ENCODE measurements at regions not wholly inside any gene's neighbourhood (a gene's known extent, or its start where the extent isn't known, plus 50 kb on each side); places are given as distances from the start of the nearest gene placed in this dataset.

DNA sequence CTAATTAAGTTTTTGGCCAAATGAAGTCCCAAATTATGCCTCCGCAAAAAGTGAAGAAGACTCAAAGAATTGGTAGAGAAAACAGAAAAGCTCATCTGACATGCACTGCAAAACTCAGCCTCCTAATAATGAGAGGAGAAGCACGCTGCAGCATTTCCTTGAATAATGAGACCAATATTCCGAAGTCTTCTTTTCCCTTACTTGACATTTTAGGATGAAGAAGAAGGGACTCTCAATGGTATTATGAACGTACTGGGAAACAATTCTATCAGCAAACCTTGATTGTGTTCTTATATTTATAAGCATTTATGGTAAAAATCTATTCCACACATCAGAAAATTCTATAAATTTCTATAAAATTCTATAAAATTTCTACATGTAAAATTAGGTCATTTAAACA is 733.9 kb upstream of the ACVR2A start:
- no peak for DNase-seq (ENCODE audit: low read depth)

DNA sequence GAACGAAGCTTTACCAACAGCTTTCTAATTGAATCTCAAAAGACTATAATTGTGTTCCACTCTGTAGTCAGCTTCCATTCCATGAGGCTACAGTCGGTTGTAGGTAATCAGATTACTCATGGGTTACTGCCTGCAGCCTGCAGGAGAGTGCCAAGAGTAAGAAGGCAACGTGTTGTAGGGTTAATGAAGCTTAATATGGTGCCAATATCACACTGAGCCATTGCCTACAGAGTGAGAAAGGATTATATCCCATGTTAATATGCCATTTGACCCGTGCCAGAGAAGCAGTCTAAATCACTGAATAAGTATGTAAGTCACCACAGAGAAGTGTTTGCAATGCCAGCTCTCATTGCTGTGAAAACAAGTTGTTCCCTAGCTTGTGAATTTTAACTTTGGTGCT is 734.5 kb upstream of the ACVR2A start:
- DNase-seq (ENCODE audit: low read depth), result no peak

DNA sequence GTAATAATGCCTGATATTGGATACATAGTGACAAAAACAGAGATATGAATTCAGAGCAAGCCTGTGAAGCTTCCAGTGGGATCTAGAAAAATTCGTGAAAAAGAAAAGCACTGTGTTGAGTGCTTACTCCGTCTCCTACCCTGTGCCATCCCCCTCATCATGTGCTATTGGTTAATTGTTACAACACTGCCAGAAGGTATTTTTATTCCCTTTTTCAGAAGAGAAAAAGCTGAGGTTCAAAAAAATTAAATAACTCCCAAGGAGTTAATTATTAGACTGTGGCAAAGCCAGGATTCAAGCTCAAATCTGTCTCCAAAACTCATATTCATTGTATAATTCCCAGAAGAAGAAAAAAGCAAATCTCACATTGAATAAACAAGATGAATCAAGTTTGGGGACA is 735.5 kb upstream of the ACVR2A start:
- DNase-seq (ENCODE audit: low read depth), result no peak

DNA sequence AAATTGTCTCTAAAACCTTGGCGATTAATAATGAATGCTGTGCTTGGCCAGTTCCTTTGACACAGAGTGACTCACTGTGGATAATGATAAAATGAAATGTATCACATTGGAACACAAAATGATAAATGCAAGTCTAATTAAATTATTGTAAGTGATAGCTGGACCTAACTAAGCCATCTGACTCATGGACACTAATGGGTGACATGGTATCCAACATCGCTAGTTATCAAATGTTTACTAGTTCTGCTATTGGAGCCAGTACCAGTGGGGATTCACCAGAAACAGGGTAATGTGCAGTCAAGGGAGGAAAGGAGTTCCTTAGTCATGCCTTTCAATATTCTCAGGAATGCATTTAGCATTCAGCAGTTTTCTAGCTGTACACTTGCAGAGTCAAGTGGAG is 736.3 kb upstream of the ACVR2A start:
- DNase-seq (ENCODE audit: low read depth), result no peak

DNA sequence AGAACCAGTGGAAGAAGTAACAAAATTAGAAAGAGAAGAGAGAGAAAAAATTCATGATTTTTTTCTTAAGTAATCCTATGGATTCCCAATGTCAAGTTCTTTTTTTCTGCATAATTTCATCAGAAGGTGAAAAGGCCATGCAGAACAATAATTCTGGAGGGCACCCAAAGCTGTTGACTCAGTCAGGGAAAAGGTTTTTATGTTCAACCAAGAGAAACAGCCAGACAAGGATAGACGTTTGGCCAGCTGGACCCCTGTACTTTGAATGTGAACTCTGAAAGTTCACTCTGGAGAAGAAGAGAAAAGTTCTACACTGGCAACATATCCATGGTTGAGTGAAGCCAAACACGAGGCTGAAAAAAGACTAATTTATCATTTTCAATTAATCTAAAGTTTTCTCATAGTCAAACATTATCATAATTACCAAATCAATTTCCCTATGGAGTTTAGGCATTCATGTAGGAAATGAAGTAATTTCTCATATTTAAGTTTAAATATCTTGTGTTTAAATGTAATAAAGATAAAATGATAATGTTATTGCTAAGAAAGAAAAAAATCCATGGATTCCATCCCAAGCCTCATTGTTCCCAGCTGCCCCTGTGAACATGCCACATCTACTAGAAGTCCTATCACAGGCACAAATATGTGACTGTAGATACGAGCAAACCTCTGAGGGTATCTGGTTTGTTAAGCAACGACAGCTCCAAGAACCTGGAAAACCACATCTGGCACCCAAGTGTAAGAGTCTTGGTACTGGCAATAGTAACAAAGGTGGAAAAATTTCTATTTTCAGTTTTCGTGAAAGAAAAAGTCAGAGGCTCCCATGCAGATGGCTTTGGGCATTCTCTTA is 742.7 kb upstream of the ACVR2A start:
- no peak for DNase-seq (ENCODE audit: low read depth)

DNA sequence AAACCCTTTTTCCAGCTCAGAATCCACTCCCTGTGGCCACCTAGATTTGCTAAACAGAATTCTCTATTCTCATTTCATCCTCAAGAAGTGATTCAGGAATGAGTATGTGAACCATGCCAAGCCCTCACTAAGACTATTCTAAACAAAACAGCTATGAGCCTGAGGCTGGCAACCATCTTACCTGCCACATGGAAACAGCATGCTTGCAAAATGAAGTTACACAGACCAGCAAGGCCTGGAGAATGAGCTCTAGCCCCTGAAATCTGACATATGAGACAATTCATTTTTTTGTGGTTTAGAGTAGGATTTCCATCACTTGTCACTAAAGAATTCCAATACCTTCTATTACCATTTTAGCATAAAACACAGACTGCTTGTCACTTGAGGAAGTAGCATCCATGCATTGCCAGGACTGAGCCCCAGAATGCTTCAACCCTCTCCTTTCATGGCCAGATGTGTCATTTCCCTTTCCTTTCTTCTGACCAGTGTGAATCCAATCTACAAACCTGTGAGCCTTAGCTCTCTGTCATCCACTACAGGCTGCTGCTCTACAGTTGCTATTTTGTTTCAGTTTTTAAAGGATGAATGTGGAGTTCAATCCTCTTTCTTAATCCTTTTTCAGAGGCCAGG is 744.3 kb upstream of the ACVR2A start:
- DNase-seq (ENCODE audit: low read depth), result no peak

DNA sequence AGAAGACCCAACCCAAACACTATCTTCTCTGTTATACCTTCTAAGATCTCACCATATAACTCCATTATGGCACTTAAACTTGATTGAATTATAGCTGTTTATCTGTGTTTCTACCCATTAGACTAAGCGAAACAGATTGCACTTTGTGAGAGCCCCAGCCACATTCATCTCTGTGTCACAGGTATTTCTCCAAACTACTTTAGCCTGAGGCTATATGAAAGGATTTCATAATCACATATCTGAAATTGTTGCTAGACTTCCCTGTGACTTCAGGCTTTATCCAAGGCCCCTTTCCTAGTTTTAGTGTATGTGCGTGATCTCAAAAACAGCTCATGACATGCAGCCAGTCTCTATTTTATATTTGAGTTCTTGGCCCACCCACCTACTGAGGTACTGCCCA is 745.0 kb upstream of the ACVR2A start:
- DNase-seq (ENCODE audit: low read depth), result no peak

DNA sequence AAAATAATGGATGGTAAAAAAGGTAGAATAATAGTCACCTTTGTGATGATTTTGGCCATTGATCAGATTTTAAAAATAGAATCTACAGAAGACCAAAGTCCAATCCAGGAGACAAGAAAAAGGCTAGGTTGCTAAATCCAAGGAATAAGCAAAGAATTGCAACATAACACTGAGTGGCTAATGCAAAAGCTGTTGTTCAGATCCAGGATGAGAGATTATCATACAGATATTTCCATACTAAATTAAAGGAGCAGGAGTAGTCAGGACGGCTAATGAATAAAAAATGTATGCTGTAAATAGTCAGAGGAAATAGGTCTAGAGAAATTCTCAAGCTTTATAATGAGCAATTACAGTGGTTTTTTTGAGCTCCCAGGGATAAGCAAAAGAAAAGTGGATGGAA is 745.9 kb upstream of the ACVR2A start:
- DNase-seq (ENCODE audit: low read depth), result no peak

DNA sequence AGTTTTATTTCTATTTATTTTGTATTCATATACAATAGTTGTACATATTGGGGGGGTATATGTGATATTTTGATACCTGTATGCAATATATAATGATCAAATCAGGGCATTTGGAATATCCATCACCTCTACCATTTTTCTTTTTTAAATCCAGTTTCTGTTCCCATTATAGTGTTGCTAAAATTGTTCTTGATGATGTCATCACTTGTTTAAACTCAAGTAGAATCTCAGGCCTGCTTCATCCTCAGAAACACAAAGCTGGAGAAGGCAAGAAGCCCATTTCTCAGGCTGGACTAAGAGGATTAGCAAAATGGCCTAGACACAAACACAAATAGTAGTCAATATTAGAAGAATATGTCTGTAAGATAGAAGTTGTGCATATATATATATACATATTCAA is 747.1 kb upstream of the ACVR2A start:
- DNase-seq (ENCODE audit: low read depth), result no peak

DNA sequence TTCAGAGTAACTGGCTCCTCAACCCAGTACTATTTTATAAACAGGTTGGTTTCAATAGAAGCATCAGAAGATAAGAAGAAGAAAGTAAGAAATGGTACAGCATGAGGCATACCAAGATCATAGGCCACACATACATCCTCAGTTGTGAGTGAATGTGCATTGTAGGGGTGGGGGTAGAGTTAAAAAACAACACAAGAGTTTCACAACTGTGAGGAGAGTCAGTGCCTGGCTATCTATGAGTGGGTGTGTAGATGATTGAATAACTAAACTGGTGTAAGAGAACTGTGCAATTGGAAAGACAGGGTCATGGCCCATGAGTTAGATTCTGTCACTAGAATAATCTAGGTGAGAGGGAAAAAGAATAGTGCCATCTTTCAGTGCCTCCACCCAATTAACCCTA is 748.2 kb upstream of the ACVR2A start:
- no peak for DNase-seq (ENCODE audit: low read depth)

DNA sequence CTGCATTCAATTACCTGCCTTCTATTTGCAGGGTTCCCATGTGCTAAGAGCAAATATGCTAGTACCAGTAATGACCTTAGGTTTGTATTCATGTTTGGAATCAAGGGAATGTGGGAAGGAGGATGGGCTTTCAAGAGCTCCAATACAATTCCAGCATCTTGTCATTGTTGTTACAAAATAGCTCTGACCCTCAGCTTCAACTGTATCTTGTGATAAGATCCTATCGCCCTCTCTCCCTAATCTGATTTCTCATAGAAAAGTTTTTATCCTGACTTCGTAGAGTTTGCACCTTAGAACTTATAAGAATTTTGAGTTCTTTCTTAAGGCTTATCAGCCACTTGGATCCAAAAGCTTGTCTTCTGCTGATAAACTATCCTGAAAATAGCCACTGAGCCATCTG is 749.5 kb upstream of the ACVR2A start:
- DNase-seq (ENCODE audit: low read depth), result no peak

DNA sequence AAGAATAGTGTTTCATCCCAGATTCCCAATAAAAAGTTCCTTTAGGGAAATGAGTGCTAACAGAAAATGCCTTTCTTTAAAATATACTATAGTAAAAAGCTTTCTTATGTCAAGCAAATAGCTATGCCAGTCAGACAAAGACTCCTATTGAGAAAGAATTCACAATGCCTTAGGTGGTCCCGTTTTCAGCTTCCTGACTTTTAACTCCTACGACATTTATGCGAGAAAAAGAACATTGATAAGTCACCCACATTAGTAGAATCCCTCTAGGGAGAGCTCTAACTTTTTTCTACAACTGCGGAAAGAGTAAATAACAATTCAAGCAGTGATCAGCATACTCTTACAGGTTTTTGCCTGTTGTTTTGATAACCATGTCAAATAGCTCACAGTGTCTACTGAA is 750.8 kb upstream of the ACVR2A start:
- DNase-seq (ENCODE audit: low read depth), result no peak

DNA sequence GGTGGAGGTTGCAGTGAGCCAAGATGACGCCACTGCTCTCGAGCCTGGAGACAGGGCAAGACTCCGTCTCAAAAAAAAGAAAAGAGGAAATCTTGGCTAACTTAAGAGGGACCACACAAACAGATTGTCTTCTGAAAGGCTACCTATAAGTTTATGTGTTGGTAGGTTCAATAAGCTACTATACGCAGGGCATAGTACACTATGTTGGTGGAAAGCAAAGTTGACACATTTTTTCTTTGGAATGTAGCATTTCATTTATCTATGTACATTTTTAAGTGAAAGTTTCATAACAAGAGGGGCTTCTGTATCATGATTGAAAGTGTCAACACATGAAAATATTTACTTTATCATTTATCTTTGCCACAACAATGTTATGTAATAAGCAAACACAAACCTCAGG is 752.6 kb upstream of the ACVR2A start:
- DNase-seq (ENCODE audit: low read depth), result no peak

DNA sequence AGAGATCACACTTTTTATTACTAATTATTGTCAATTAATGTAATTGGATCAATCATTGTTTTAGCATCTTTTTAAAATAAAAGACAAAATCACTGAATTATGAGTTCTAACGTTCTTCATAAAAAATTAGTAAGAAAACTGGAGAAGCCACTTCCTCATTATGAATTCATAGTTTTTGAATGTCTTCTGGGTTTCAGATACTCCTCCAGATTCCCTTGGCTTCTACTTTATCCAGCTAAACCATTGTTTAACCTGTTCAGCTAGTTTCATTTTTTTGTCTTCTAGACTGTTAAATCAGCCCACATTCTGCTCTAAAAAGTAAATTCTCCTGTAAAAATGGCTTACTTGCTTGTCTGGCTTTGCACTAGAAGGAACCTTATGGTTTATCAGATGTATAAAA is 753.4 kb upstream of the ACVR2A start:
- no peak for DNase-seq (ENCODE audit: low read depth)

DNA sequence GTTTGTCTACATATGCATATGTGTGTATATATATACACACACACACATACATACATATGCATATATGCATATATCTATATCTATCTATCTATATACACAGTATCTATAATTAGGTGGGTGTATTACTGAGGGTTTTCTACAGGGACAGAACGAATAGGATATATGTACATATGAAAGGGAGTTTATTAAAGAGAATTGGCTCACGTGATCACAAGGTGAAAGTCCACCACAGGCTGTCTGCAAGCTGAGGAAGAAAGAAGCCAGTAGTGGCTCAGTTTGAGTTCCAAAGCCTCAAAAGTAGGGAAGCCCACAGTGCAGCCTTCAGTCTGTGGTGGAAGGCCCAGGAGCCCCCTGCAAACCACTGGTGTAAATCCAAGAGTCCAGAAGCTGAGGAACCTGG is 756.0 kb upstream of the ACVR2A start:
- no peak for DNase-seq (ENCODE audit: low read depth)

DNA sequence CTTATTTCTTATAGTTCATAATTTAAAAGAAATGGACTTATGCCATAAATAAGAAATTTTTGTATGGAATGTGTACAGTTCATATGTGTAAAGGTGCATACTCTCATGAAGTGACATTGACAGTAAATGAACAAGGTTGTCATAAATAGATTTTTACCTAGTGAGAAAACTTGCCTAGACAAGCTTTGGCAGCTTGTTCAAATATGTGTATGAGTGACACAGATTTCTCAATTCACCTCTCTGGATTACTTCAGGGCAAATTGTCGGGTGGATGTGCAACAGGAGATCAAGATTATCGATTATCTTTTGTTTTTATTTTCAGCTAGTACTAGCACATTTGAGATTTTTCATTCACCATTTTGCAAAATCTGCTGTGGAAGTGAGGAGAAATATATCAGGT is 758.1 kb upstream of the ACVR2A start:
- DNase-seq (ENCODE audit: low read depth), result no peak

DNA sequence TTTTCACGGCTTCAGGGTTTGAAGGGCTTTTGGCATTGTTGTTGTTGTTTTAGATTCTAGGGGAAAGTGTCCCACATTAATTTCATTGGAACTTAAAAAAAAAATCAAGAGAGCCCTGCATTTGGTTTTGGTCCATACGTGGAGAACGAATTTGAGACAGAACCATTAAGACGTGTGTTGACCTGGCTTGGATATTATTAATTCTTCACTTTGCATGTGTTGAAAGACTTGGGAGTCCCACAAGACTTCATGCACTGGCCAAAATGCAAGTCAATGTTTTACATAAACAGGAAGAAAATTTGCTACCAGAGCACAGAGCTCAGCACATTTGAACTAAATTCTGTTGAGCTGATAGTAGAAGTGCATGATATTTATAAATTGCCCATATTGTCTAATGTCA is 761.2 kb upstream of the ACVR2A start:
- DNase-seq (ENCODE audit: low read depth), result no peak

DNA sequence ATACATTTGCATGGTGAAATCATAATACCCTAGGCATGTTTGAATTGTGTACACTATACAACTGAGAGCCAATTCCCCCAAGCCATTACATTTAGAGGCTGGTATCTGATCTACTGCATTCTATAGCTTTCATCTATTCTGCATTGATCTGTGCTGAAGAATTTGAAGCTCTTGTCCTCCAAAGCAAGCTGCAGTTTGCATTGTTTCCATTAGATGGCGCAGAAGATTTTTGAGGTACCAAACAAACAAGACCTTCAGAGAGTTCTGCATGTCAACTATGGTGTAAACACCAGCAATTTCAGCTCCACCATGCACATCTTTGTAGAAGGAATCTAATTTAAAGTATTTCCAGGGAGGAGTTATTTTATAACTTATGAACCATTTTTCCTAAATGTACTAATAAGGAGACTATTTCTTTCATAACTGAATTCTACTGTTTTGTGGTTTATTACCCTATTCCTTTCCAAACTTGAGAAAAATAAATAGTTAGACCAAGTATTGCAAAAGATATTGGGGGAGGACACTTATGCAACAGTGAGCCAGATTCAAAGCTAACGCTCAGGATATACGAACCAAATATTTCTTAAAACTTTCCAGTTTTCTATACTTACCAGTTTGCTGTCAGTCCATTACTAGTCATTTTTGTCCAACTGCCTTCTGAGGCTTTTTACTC is 761.8 kb upstream of the ACVR2A start:
- DNase-seq (ENCODE audit: low read depth), result peak; percentile 27

DNA sequence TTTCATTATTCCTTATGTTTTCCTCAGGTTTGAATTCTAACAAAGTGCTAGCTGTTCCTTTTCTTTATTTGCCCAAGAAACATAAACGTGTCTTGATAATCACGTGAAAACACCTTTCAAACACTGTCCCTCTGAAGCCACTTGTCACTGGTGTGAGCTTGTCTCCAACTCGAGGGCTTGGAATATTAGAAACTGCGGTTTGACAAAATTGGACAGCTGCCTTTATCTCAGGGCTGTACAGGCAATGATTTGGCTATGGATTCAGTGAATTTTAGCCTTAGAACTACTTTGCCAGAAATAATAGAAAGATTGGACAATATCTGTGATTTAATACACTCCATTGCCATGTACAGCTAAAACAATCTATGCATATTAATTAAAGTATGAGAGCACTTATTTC is 763.0 kb upstream of the ACVR2A start:
- DNase-seq (ENCODE audit: low read depth), result no peak

DNA sequence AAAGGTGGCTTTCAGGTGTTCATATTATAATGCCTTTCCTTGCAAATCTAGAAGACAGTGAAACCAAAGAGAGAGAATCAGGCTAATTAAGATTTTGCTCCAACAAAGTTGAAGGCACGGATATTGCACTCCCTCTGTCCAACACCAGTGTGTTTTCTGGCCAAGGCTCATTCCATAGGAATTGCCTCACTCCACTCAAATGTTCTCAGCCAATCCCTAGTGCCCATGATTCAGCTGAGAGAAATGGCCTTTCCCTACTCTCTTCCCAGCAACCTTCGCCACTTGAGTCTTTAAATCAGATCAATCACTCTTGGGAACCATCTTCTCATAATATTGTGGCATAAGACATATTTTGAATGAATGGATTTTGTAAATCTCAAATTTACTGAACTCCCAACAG is 768.2 kb upstream of the ACVR2A start:
- DNase-seq (ENCODE audit: low read depth), result no peak

DNA sequence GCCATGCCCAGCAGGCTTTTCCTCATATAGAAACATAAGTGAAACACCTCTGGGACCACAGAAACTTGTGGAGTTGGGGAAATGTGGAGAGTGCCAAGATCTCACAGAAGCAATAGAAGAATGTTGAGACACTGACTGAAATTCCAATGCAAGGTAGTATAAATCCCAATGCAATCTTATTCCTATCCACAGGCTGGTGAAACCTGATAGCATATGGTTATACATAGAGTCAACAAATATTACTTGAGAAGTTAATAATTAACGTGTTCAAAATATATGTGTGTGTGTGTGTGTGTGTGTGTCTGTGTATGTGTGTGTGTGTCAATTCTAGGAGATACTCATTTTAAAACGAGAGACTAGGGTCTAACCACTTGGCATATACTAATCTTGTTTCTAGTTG is 776.8 kb upstream of the ACVR2A start:
- DNase-seq (ENCODE audit: low read depth), result no peak

DNA sequence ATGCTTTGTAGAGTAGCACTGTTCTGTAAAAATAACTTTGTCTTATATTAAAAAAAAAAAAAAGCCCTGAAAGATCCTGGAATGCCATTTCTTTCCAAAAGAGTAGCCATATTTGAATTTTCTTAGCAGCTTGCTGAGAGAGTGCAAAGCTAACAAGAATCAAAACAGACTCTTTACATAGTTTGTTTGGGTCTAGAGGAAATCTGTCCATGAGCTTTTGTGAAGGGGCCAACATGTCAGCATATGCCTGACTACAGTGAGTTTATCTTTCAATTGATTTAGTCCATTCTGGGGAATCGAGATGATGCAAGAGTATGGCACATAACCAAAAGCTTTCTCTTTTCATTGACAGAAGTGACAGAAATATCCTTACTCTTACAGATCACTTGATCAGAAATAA is 777.7 kb upstream of the ACVR2A start:
- no peak for DNase-seq (ENCODE audit: low read depth)

DNA sequence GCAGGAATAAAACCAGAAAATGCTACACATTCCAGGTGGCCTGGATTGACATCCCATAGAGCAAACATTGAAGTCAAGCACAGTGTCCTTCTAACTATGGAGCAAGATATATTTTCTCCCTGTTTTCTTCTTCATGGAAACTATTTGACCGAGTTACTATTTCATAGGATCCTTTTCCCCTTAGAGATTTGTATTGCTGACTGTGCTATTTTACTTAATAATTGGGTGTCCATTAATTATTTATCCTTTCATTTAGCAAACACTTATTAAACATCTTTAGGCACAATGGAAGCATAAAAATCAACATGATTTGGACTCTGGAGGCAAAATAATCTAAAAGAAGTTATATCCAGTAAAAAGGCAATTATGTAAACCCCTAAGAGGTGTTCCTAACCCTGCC is 782.8 kb upstream of the ACVR2A start:
- no peak for DNase-seq (ENCODE audit: low read depth)

DNA sequence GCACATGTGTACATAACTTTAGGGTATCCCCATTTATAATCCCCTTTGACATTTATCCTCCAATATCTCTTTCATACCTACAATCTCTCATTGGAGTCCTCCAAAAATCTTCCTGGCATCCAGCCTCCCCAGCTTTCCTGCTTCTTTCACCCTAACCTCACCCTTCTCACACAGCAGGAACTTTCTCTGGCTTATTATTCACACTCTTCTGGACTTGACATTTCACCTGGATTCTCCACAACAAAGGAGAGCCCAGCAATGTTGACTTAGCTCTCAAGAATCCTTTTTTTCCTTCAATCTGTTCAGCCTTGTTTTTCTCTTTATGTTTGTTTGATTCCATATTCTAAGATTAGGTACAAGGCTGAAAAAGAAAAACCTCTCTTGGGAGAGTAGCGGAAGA is 783.6 kb upstream of the ACVR2A start:
- DNase-seq (ENCODE audit: low read depth), result no peak
